Endothelial cell of hepatic sinusoid (primary cell): ENCODE measurements at regions not wholly inside any gene's neighbourhood (a gene's known extent, or its start where the extent isn't known, plus 50 kb on each side); places are given as distances from the start of the nearest gene placed in this dataset.
"Not testable (repeated sequence)": the region's sequence is repeated elsewhere in the genome, so short reads cannot be mapped to it uniquely, and the experiment has no call there.

ENCODE experiments used
- in situ Hi-C: cut with HindIII; loops from 2 replicates; pipeline ENCODE4 v1.10.0; 2017; ENCODE audit warnings: low sequenced_read_pairs

GRCh38 chr1:178639326-178639725, 85.7 kb upstream of the RALGPS2 start:
- in situ Hi-C loops, result no loop called here

GRCh38 chr1:178642282-178642681, 82.8 kb upstream of the RALGPS2 start:
- in situ Hi-C loops, result no loop called here

- in situ Hi-C loops, result no loop called here
Observed at GRCh38 chr1:178643349-178643748, 81.7 kb upstream of the RALGPS2 start.

GRCh38 chr1:178643831-178644230, 81.2 kb upstream of the RALGPS2 start:
- in situ Hi-C loops, result no loop called here

GRCh38 chr1:178644308-178645120, 80.5 kb upstream of the RALGPS2 start:
- in situ Hi-C loops, result loop anchor here (5.0 kb wide), 1 partner anchor 57 kb away; no protein-coding TSS in a partner anchor

GRCh38 chr1:178645157-178645807, 79.8 kb upstream of the RALGPS2 start:
- in situ Hi-C loops, result loop anchor here (5.0 kb wide), 1 partner anchor 58 kb away; no protein-coding TSS in a partner anchor

- in situ Hi-C loops, result loop anchor here (5.0 kb wide), 1 partner anchor 59 kb away; no protein-coding TSS in a partner anchor
Observed at GRCh38 chr1:178645808-178646200, 79.2 kb upstream of the RALGPS2 start.

GRCh38 chr1:178646821-178647220, 78.2 kb upstream of the RALGPS2 start:
- in situ Hi-C loops, result loop anchor here (5.0 kb wide), 1 partner anchor 60 kb away; no protein-coding TSS in a partner anchor

GRCh38 chr1:178648151-178648550, 76.9 kb upstream of the RALGPS2 start:
- in situ Hi-C loops, result loop anchor here (5.0 kb wide), 1 partner anchor 61 kb away; no protein-coding TSS in a partner anchor

- in situ Hi-C loops, result loop anchor here (5.0 kb wide), 2 partner anchors 43 to 62 kb away; no protein-coding TSS in a partner anchor
Observed at GRCh38 chr1:178649582-178650350, 75.3 kb upstream of the RALGPS2 start.

GRCh38 chr1:178650934-178651511, 74.0 kb upstream of the RALGPS2 start:
- in situ Hi-C loops, result loop anchor here (5.0 kb wide), 1 partner anchor 41 kb away; no protein-coding TSS in a partner anchor

- in situ Hi-C loops, result loop anchor here (5.0 kb wide), 1 partner anchor 41 kb away; no protein-coding TSS in a partner anchor
Observed at GRCh38 chr1:178651742-178652141, 73.3 kb upstream of the RALGPS2 start.

- in situ Hi-C loops, result loop anchor here (5.0 kb wide), 1 partner anchor 40 kb away; no protein-coding TSS in a partner anchor
Observed at GRCh38 chr1:178652506-178653490, 72.2 kb upstream of the RALGPS2 start.

GRCh38 chr1:178659789-178660208, 65.2 kb upstream of the RALGPS2 start:
- in situ Hi-C loops, result loop anchor here (5.0 kb wide), 1 partner anchor 92 kb away; no protein-coding TSS in a partner anchor

- in situ Hi-C loops, result no loop called here
Observed at GRCh38 chr1:178660461-178660860, 64.6 kb upstream of the RALGPS2 start.

GRCh38 chr1:178664278-178664677, 60.8 kb upstream of the RALGPS2 start:
- in situ Hi-C loops, result no loop called here

- in situ Hi-C loops, result no loop called here
Observed at GRCh38 chr1:178665579-178665978, 59.5 kb upstream of the RALGPS2 start.

- in situ Hi-C loops, result not testable (repeated sequence)
Observed at GRCh38 chr1:178666891-178667290, 58.2 kb upstream of the RALGPS2 start.

- in situ Hi-C loops, result no loop called here
Observed at GRCh38 chr1:178672434-178672833, 52.6 kb upstream of the RALGPS2 start.
